HepG2 (cell line): ENCODE measurements at regions not wholly inside any gene's neighbourhood (a gene's known extent, or its start where the extent isn't known, plus 50 kb on each side); places are given as distances from the start of the nearest gene placed in this dataset.

Experiments
- PHF20 ChIP-seq: sonication (generic); formaldehyde crosslinking; IDR thresholded peaks from 2 replicates; pipeline ENCODE4 v1.5.0; 2020; ENCODE audit warnings: mild to moderate bottlenecking, missing genetic modification reagents
- ZBTB8A ChIP-seq: sonication (generic); formaldehyde crosslinking; IDR thresholded peaks from 2 replicates; pipeline ENCODE4 v1.4.0; 2020; ENCODE audit warnings: mild to moderate bottlenecking, low read depth, missing genetic modification reagents, borderline replicate concordance
- ZNF232 ChIP-seq: sonication (generic); formaldehyde crosslinking; IDR thresholded peaks from 2 replicates; pipeline ENCODE4 v1.4.0; 2020; ENCODE audit warnings: missing genetic modification reagents, borderline replicate concordance
- TF ChIP-seq, protein P1 (sequence below): IDR thresholded peaks from 2 replicates; pipeline ENCODE4 v1.6.1; 2016
- TF ChIP-seq, protein P2 (sequence below): sonication (generic); formaldehyde crosslinking; IDR thresholded peaks from 2 replicates; pipeline ENCODE4 v1.4.0; 2020; ENCODE audit warnings: missing genetic modification reagents

DNA sequence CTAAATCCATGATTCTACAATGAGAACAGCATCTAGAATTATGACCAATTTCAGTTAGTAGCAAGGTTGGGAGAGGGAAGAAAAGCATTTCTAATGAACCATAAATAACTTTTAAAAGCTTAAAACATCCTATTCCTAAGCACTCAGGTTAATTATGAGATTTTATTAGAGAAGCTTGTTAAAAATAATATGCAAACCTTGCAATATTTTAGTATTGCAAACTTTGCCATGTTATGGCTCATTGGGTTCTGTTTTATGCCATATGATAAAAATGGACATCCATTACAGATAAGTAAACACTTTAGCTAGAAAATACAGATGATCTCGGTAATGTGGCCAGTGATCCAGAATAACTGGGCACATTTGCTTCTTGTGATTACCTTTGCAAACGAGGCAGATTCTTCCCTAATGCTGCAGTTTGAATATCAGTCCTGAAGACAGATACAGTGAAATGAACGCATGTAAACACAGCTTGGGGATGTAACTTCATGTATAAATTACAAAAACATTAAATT, 447.0 kb downstream of the PLK2 start:
- no peak for TF ChIP-seq ZNF232 (CRISPR knock-in tag)
- no peak for TF ChIP-seq ZBTB8A (CRISPR knock-in tag)
- TF ChIP-seq PHF20 (CRISPR knock-in tag) = no peak
- TF ChIP-seq, protein P1, sequence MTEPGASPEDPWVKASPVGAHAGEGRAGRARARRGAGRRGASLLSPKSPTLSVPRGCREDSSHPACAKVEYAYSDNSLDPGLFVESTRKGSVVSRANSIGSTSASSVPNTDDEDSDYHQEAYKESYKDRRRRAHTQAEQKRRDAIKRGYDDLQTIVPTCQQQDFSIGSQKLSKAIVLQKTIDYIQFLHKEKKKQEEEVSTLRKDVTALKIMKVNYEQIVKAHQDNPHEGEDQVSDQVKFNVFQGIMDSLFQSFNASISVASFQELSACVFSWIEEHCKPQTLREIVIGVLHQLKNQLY (CRISPR knock-in tag) = no peak
- TF ChIP-seq, protein P2, sequence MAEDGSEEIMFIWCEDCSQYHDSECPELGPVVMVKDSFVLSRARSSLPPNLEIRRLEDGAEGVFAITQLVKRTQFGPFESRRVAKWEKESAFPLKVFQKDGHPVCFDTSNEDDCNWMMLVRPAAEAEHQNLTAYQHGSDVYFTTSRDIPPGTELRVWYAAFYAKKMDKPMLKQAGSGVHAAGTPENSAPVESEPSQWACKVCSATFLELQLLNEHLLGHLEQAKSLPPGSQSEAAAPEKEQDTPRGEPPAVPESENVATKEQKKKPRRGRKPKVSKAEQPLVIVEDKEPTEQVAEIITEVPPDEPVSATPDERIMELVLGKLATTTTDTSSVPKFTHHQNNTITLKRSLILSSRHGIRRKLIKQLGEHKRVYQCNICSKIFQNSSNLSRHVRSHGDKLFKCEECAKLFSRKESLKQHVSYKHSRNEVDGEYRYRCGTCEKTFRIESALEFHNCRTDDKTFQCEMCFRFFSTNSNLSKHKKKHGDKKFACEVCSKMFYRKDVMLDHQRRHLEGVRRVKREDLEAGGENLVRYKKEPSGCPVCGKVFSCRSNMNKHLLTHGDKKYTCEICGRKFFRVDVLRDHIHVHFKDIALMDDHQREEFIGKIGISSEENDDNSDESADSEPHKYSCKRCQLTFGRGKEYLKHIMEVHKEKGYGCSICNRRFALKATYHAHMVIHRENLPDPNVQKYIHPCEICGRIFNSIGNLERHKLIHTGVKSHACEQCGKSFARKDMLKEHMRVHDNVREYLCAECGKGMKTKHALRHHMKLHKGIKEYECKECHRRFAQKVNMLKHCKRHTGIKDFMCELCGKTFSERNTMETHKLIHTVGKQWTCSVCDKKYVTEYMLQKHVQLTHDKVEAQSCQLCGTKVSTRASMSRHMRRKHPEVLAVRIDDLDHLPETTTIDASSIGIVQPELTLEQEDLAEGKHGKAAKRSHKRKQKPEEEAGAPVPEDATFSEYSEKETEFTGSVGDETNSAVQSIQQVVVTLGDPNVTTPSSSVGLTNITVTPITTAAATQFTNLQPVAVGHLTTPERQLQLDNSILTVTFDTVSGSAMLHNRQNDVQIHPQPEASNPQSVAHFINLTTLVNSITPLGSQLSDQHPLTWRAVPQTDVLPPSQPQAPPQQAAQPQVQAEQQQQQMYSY (CRISPR knock-in tag) = no peak
